HCT116 (cell line): ENCODE measurements at regions not wholly inside any gene's neighbourhood (a gene's known extent, or its start where the extent isn't known, plus 50 kb on each side); places are given as distances from the start of the nearest gene placed in this dataset.

Experiments used
- ATAC-seq: fragments of 200-7000 bp; cut with Tn5 transposase; 2 replicates; pipeline ENCODE4 v1.9.1; 2020; ENCODE audit warnings: mild to moderate bottlenecking, moderate library complexity
- BruUV-seq: library from RNA; stranded (reverse); fragments of 400-500 nt; replicated peaks from 2 replicates; lab custom pipeline; 2021; lab: Mats Ljungman, UMichigan
- CTCF ChIA-PET: fragments of 300-600 bp; sonication (Branson Sonifier 250); formaldehyde crosslinking; loops from one replicate; lab custom pipeline; 2021; ENCODE audit warnings: antibody characterized with exemption; lab: Charles Lee
- POLR2A ChIA-PET: fragments of 300-600, 350-600 bp; sonication (Branson Sonifier 250); formaldehyde crosslinking; loops from one replicate; lab custom pipeline; 2021; ENCODE audit warnings: antibody characterized with exemption; lab: Charles Lee
- RAD21 ChIA-PET, 2 experiments: fragments of 300-600 bp; sonication (Branson Sonifier 250); formaldehyde crosslinking; loops; one replicate each; lab custom pipeline; 2023; ENCODE audit warnings: low total read pairs in 2 of 2; ENCODE audit not compliant: uncharacterized antibody in 2 of 2, unreplicated experiment in 2 of 2, low non-redundant PET in 1 of 2; lab: Charles Lee
- DNase-seq: peaks from one replicate; pipeline ENCODE4 v3.0.0-alpha.2; 2010; ENCODE audit warnings: low read depth, low spot score
- H2AFZ ChIP-seq: fragments of 200-600 bp; shearing (Covaris generic), sonication (generic); 2 replicates; pipeline ENCODE4 v1.6.1; 2017; ENCODE audit warnings: low read depth, mixed run types, mixed read lengths, antibody characterized with exemption, low read length; ENCODE audit not compliant: poor library complexity, severe bottlenecking
- H3K27ac ChIP-seq: 2 replicates; pipeline ENCODE4 v1.5.1; 2012; ENCODE audit warnings: low read depth, low read length
- H3K27me3 ChIP-seq: fragments of 200-600 bp; sonication (generic); 2 replicates; pipeline ENCODE4 v1.6.1; 2016; ENCODE audit warnings: mixed run types, low read length, mixed read lengths; ENCODE audit not compliant: insufficient read depth
- H3K36me3 ChIP-seq, 2 experiments: fragments of 200-500 bp in 1 of 2; fragments of 200-600 bp in 1 of 2; sonication (Bioruptor generic) in 1 of 2; sonication (generic) in 1 of 2; 2 replicates each; pipeline versions ENCODE4 v1.5.1 to v1.6.1; 2014 to 2016; ENCODE audit warnings: low read length in 2 of 2, inconsistent platforms in 1 of 2, mixed read lengths in 1 of 2, mixed run types in 1 of 2; ENCODE audit not compliant: insufficient read depth in 2 of 2, control insufficient read depth in 1 of 2
- H3K4me1 ChIP-seq, 2 experiments: fragments of 200-600 bp in 1 of 2; sonication (generic) in 1 of 2; 2 replicates each; pipeline versions ENCODE4 v1.5.1 to v1.6.1; 2012 to 2017; ENCODE audit warnings: low read length in 2 of 2, inconsistent platforms in 1 of 2, mild to moderate bottlenecking in 1 of 2, mixed read lengths in 1 of 2, mixed run types in 1 of 2, moderate library complexity in 1 of 2; ENCODE audit not compliant: insufficient read depth in 2 of 2, control insufficient read depth in 1 of 2
- H3K4me2 ChIP-seq: fragments of 200-600 bp; sonication (generic); 2 replicates; pipeline ENCODE4 v1.6.1; 2017; ENCODE audit warnings: mixed run types, low read length, mixed read lengths
- H3K4me3 ChIP-seq, 2 experiments: fragments of 200-600 bp in 1 of 2; sonication (generic) in 1 of 2; replicated peaks in 1 of 2; 2 replicates each; pipeline ENCODE4 v1.5.1; 2011 to 2016; ENCODE audit warnings: low read length in 2 of 2, control low read depth in 1 of 2, low read depth in 1 of 2, mild to moderate bottlenecking in 1 of 2, mixed read lengths in 1 of 2, mixed run types in 1 of 2
- H3K79me2 ChIP-seq: fragments of 200-600 bp; sonication (generic); 2 replicates; pipeline ENCODE4 v1.6.1; 2017; ENCODE audit warnings: mild to moderate bottlenecking, mixed run types, low read length, moderate library complexity, mixed read lengths; ENCODE audit not compliant: insufficient read depth
- H3K9ac ChIP-seq: fragments of 200-600 bp; sonication (generic); 2 replicates; pipeline ENCODE4 v1.6.1; 2016; ENCODE audit warnings: low read length, mixed read lengths
- H3K9me2 ChIP-seq: fragments of 200-600 bp; sonication (generic), shearing (Covaris generic); 2 replicates; pipeline ENCODE4 v1.6.1; 2017; ENCODE audit warnings: mixed run types, mild to moderate bottlenecking, moderate library complexity; ENCODE audit not compliant: insufficient read depth
- H3K9me3 ChIP-seq, 2 experiments: fragments of 200-500 bp in 1 of 2; fragments of 200-600 bp in 1 of 2; sonication (Bioruptor generic) in 1 of 2; sonication (generic) in 1 of 2; 2 replicates each; pipeline ENCODE4 v1.6.1; 2014 to 2017; ENCODE audit warnings: low read length in 2 of 2, mixed read lengths in 2 of 2, inconsistent platforms in 1 of 2, low read depth in 1 of 2, mild to moderate bottlenecking in 1 of 2, mixed run types in 1 of 2, moderate library complexity in 1 of 2; ENCODE audit not compliant: control insufficient read depth in 1 of 2, insufficient read depth in 1 of 2
- H4K20me1 ChIP-seq: fragments of 200-600 bp; sonication (generic), shearing (Covaris generic); 2 replicates; pipeline ENCODE4 v1.6.1; 2017; ENCODE audit warnings: mixed run types, mild to moderate bottlenecking, moderate library complexity; ENCODE audit not compliant: insufficient read depth
- ATF3 ChIP-seq: IDR thresholded peaks from 2 replicates; pipeline ENCODE4 v1.6.1; 2012
- CBX3 ChIP-seq: IDR thresholded peaks from 2 replicates; pipeline ENCODE4 v1.6.1; 2012; ENCODE audit warnings: low read depth
- CEBPB ChIP-seq: IDR thresholded peaks from 2 replicates; pipeline ENCODE4 v1.6.1; 2012; ENCODE audit warnings: low read depth
- EZH2 ChIP-seq: fragments of 200-600 bp; sonication (generic); IDR thresholded peaks from 2 replicates; pipeline ENCODE4 v1.6.1; 2017; ENCODE audit warnings: antibody characterized with exemption, mixed run types
- EZH2phosphoT487 ChIP-seq: fragments of 200-600 bp; IDR thresholded peaks from 2 replicates; pipeline ENCODE4 v1.6.1; 2018; ENCODE audit warnings: antibody characterized with exemption, borderline replicate concordance
- FOSL1 ChIP-seq: IDR thresholded peaks from 2 replicates; pipeline ENCODE4 v1.6.1; 2012; ENCODE audit warnings: low read depth
- JUND ChIP-seq: IDR thresholded peaks from 2 replicates; pipeline ENCODE4 v1.6.1; 2012
- POLR2A ChIP-seq: IDR thresholded peaks from 2 replicates; pipeline ENCODE4 v1.7.0; 2011; ENCODE audit warnings: borderline replicate concordance; ENCODE audit not compliant: insufficient read depth, insufficient read length; ENCODE audit errors: extremely low read depth
- RAD21 ChIP-seq: IDR thresholded peaks from 2 replicates; pipeline ENCODE4 v1.6.1; 2012; ENCODE audit warnings: low read depth, mild to moderate bottlenecking
- REST ChIP-seq: IDR thresholded peaks from 2 replicates; pipeline ENCODE4 v1.6.1; 2012; ENCODE audit warnings: low read depth
- SP1 ChIP-seq: IDR thresholded peaks from 2 replicates; pipeline ENCODE4 v1.6.1; 2012; ENCODE audit warnings: low read depth
- YY1 ChIP-seq: IDR thresholded peaks from 2 replicates; pipeline ENCODE4 v1.6.1; 2011; ENCODE audit warnings: low read length, low read depth, moderate library complexity, mild to moderate bottlenecking; ENCODE audit not compliant: insufficient replicate concordance; ENCODE audit errors: extremely low read depth
- ZFX ChIP-seq: fragments of 450-650 bp; IDR thresholded peaks from 2 replicates; pipeline ENCODE4 v1.6.1; 2017
- intact Hi-C: fragments of 100-400 bp; cut with micrococcal nuclease; formaldehyde crosslinking; loops from 2 replicates; pipeline ENCODE4 v1.10.0; 2022

- ATAC-seq (no peak), DNase-seq (no peak)
- ChIA-PET CTCF (interaction anchor here (1.3 kb wide), 1 partner anchor 9 kb away, joined by 7 read pairs; no protein-coding TSS in a partner anchor), POLR2A (no interaction called here), RAD21 (no interaction called here)
- Histone ChIP-seq H3K4me1 (no peaks in the 10 kb centered on the region), H3K4me2 (no peak overlapping the region), H3K4me3 (no peak overlapping the region), H3K9ac (no peak overlapping the region), H3K36me3 (no peaks in the 10 kb centered on the region), H3K9me2 (no peaks in the 10 kb centered on the region), H3K27ac (no peak overlapping the region), H3K9me3 (no peaks in the 10 kb centered on the region), H2AFZ (no peak overlapping the region), H3K79me2 (no peaks in the 10 kb centered on the region), H4K20me1 (no peaks in the 10 kb centered on the region), H3K27me3 (peaks cover 28% of the 10 kb centered on the region; the same call in 1 of the 2 replicates)
- BruUV-seq = no TSS peak
- intact Hi-C loops = no loop called here
- no peak for TF ChIP-seq REST
These were observed 57.0 kb upstream of the TNRC6C start for GRCh38 chr17:77901481-77901880.

GRCh38 chr17:77905266-77905665, 53.2 kb upstream of the TNRC6C start:
- Histone ChIP-seq H3K4me2 (no peak overlapping the region), H3K4me1 (no peaks in the 10 kb centered on the region), H3K9me3 (no peaks in the 10 kb centered on the region), H3K9ac (no peak overlapping the region), H3K4me3 (no peak overlapping the region), H4K20me1 (no peaks in the 10 kb centered on the region), H3K36me3 (no peaks in the 10 kb centered on the region), H3K79me2 (no peaks in the 10 kb centered on the region), H3K9me2 (no peaks in the 10 kb centered on the region), H3K27ac (no peak overlapping the region), H3K27me3 (peaks cover 21% of the 10 kb centered on the region; the same call in 1 of the 2 replicates), H2AFZ (no peak overlapping the region)
- BruUV-seq = no TSS peak
- intact Hi-C loops = no loop called here
- ChIA-PET RAD21 (no interaction called here), CTCF (interaction anchor here (1.8 kb wide), 1 partner anchor 13 kb away, joined by 5 read pairs; no protein-coding TSS in a partner anchor), POLR2A (no interaction called here)
- DNase-seq = no peak
- no peak for ATAC-seq
- no peak for TF ChIP-seq CBX3
- TF ChIP-seq ZFX = no peak
- TF ChIP-seq CEBPB = no peak
- TF ChIP-seq RAD21 = no peak
- no peak for TF ChIP-seq FOSL1
- no peak for TF ChIP-seq ATF3
- no peak for TF ChIP-seq POLR2A
- TF ChIP-seq REST = no peak
- no peak for TF ChIP-seq JUND
- no peak for TF ChIP-seq SP1
- TF ChIP-seq YY1 = no peak
- TF ChIP-seq EZH2 = no peak
- TF ChIP-seq EZH2phosphoT487 = no peak
